Endothelial cell of umbilical vein (primary cell): ENCODE measurements at regions not wholly inside any gene's neighbourhood (a gene's known extent, or its start where the extent isn't known, plus 50 kb on each side); places are given as distances from the start of the nearest gene placed in this dataset.

Experiments
- BruUV-seq: library from RNA; stranded (reverse); fragments of 400-500 nt; replicated peaks from 2 replicates; lab custom pipeline; 2021; lab: Mats Ljungman, UMichigan
- CTCF ChIA-PET: fragments of 300-600, 350-600 bp; sonication (Branson Sonifier 250); formaldehyde crosslinking; loops from one replicate; lab custom pipeline; 2021; ENCODE audit warnings: antibody characterized with exemption, inconsistent platforms; lab: Charles Lee
- POLR2A ChIA-PET: fragments of 300-600, 350-600 bp; sonication (Branson Sonifier 250); formaldehyde crosslinking; loops from one replicate; lab custom pipeline; 2021; ENCODE audit warnings: antibody characterized with exemption, inconsistent platforms; lab: Charles Lee
- DNase-seq: peaks from one replicate; pipeline ENCODE4 v3.0.0-alpha.2; 2011; ENCODE audit warnings: low read depth, low spot score
- FAIRE-seq: peaks from 2 replicates; lab custom pipeline; 2011; peaks lifted over from hg19 to GRCh38; lab: Jason Lieb, UNC
- H2AFZ ChIP-seq: 2 replicates; pipeline ENCODE4 v1.6.0; 2012; ENCODE audit warnings: low read depth, low read length, control low read depth, inconsistent platforms
- H3K27ac ChIP-seq: 2 replicates; pipeline ENCODE4 v1.5.1; 2011; ENCODE audit warnings: low read depth, mild to moderate bottlenecking, control low read depth, low read length, moderate library complexity; ENCODE audit not compliant: insufficient read depth
- H3K27me3 ChIP-seq, 2 experiments: 2 replicates each; pipeline versions ENCODE4 v1.6.0 to v1.6.1; 2011; ENCODE audit warnings: low read length in 2 of 2, mixed read lengths in 1 of 2; ENCODE audit not compliant: control insufficient read depth in 2 of 2, insufficient read depth in 2 of 2
- H3K36me3 ChIP-seq, 2 experiments: 2 replicates in 1 of 2; 3 replicates in 1 of 2; pipeline ENCODE4 v1.5.1; 2011; ENCODE audit warnings: low read length in 2 of 2, mild to moderate bottlenecking in 1 of 2, moderate library complexity in 1 of 2; ENCODE audit not compliant: control insufficient read depth in 2 of 2, insufficient read depth in 2 of 2; ENCODE audit errors: extremely low read depth in 1 of 2
- H3K4me1 ChIP-seq: 3 replicates; pipeline ENCODE4 v1.5.1; 2011; ENCODE audit warnings: mild to moderate bottlenecking, low read length; ENCODE audit not compliant: control insufficient read depth, insufficient read depth; ENCODE audit errors: extremely low read depth
- H3K4me2 ChIP-seq: 2 replicates; pipeline ENCODE4 v1.6.1; 2011; ENCODE audit warnings: low read length, control low read depth, mixed read lengths; ENCODE audit not compliant: insufficient read depth
- H3K4me3 ChIP-seq, 3 experiments: fragments of 200-600 bp in 1 of 3; sonication (generic), shearing (Covaris generic) in 1 of 3; replicated peaks in 1 of 3; 2 replicates each; pipeline ENCODE4 v1.5.1; 2011 to 2016; ENCODE audit warnings: control low read depth in 3 of 3, low read length in 3 of 3, mild to moderate bottlenecking in 2 of 3, inconsistent platforms in 1 of 3, low read depth in 1 of 3, moderate library complexity in 1 of 3; ENCODE audit not compliant: insufficient read depth in 1 of 3
- H3K79me2 ChIP-seq: 2 replicates; pipeline ENCODE4 v1.6.0; 2012; ENCODE audit warnings: low read length, inconsistent platforms; ENCODE audit not compliant: control insufficient read depth, insufficient read depth
- H3K9ac ChIP-seq: replicated peaks from 2 replicates; pipeline ENCODE3; 2011; ENCODE audit warnings: low read length, control low read depth; ENCODE audit not compliant: insufficient read depth; ENCODE audit errors: extremely low read depth
- H3K9me1 ChIP-seq: replicated peaks from 3 replicates; pipeline ENCODE4 v1.6.0; 2011; ENCODE audit warnings: mild to moderate bottlenecking, low read length; ENCODE audit not compliant: control insufficient read depth, insufficient read depth; ENCODE audit errors: extremely low read depth
- H3K9me3 ChIP-seq: replicated peaks from 2 replicates; pipeline ENCODE4 v1.5.1; 2012; ENCODE audit warnings: low read length, inconsistent platforms; ENCODE audit not compliant: control insufficient read depth, insufficient read depth
- H4K20me1 ChIP-seq: replicated peaks from 2 replicates; pipeline ENCODE3; 2011; ENCODE audit warnings: mild to moderate bottlenecking, low read length; ENCODE audit not compliant: control insufficient read depth, insufficient read depth; ENCODE audit errors: extremely low read depth
- EZH2 ChIP-seq: IDR thresholded peaks from 2 replicates; pipeline ENCODE4 v1.6.1; 2012; ENCODE audit warnings: borderline replicate concordance, low read depth, mild to moderate bottlenecking, moderate library complexity, low read length, inconsistent platforms; ENCODE audit not compliant: severe bottlenecking
- FOS ChIP-seq: IDR thresholded peaks from 2 replicates; pipeline ENCODE4 v1.6.1; 2011; ENCODE audit warnings: mild to moderate bottlenecking, low read length, moderate library complexity, borderline replicate concordance; ENCODE audit not compliant: insufficient read depth
- GATA2 ChIP-seq: IDR thresholded peaks from 2 replicates; pipeline ENCODE4 v1.7.0; 2011; ENCODE audit warnings: low read depth, mild to moderate bottlenecking, moderate library complexity, mixed read lengths, low read length; ENCODE audit not compliant: insufficient read length, insufficient read depth
- JUN ChIP-seq: IDR thresholded peaks from 2 replicates; pipeline ENCODE4 v1.6.1; 2011; ENCODE audit warnings: borderline replicate concordance, low read depth; ENCODE audit not compliant: insufficient read length, insufficient read depth
- MAX ChIP-seq: IDR thresholded peaks from 2 replicates; pipeline ENCODE4 v1.6.1; 2011; ENCODE audit not compliant: insufficient read depth, insufficient read length
- MYC ChIP-seq: IDR thresholded peaks from one replicate; pipeline ENCODE4 v1.6.1; 2011; ENCODE audit warnings: mild to moderate bottlenecking, low read depth, low read length
- POLR2A ChIP-seq: IDR thresholded peaks from 2 replicates; pipeline ENCODE4 v1.6.1; 2012; ENCODE audit warnings: low read depth, mild to moderate bottlenecking, control low read depth, low read length
- POLR2AphosphoS5 ChIP-seq: IDR thresholded peaks from 2 replicates; pipeline ENCODE4 v1.6.1; 2012; ENCODE audit warnings: low read depth, mild to moderate bottlenecking, control low read depth, low read length, moderate library complexity; ENCODE audit not compliant: insufficient read depth
- dilution Hi-C: fragments of 300-500 bp; cut with MboI; formaldehyde crosslinking; loops from one replicate; pipeline ENCODE4 v1.15.0; 2019; ENCODE audit warnings: low sequenced_read_pairs; ENCODE audit not compliant: extremely low pct_ligation_motif_present
- intact Hi-C: fragments of 100-400 bp; cut with micrococcal nuclease; formaldehyde crosslinking; loops from one replicate; pipeline ENCODE4 v1.10.0; 2022
- TF ChIP-seq, protein P1 (sequence below), 2 donors: IDR thresholded peaks; 1 replicate in 1 of 2; 2 replicates in 1 of 2; pipeline ENCODE4 v1.5.1; 2011; ENCODE audit warnings: low read length in 2 of 2, mild to moderate bottlenecking in 2 of 2, moderate library complexity in 2 of 2, control low read depth in 1 of 2, inconsistent platforms in 1 of 2, low read depth in 1 of 2; ENCODE audit not compliant: insufficient read depth in 1 of 2; ENCODE audit errors: extremely low read depth in 1 of 2

DNA sequence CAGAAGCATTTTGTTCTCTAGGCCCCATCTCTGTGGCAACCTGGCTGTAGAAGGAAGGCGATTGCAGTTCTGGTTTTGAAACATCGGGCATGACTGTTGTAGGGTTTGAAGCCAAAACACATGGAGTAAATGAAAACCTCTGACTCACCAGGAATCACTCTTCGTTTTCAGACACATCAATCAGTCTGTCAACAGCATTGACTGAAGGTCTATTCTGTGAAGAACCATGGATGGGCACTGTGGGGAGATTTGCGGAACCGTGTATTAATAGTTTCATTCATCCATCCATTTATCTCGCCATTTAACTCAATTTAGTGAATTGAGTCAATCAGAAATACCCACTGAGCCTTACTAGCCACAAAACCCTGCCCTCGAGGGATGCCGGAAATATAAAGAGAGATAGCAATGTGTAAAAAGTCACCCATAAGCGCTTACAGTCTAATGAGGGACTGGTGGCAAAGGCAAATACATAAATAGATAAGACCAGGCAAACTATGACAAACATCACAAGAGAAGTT is 364.6 kb upstream of the PROX1 start:
- Histone ChIP-seq H3K79me2 (no peaks in the 10 kb centered on the region), H3K9me1 (no peaks in the 10 kb centered on the region), H4K20me1 (no peaks in the 10 kb centered on the region), H3K4me2 (no peak overlapping the region), H3K9ac (no peak overlapping the region), H3K9me3 (no peaks in the 10 kb centered on the region), H3K4me1 (no peaks in the 10 kb centered on the region), H3K4me3 (no peak overlapping the region), H3K36me3 (no peaks in the 10 kb centered on the region), H3K27me3 (no peaks in the 10 kb centered on the region), H2AFZ (no peak overlapping the region), H3K27ac (no peak overlapping the region)
- ChIA-PET POLR2A (no interaction called here), CTCF (no interaction called here)
- intact Hi-C loops = no loop called here
- TF ChIP-seq POLR2AphosphoS5 = no peak
- TF ChIP-seq FOS = no peak
- TF ChIP-seq MAX = no peak
- TF ChIP-seq POLR2A = no peak
- TF ChIP-seq EZH2 = no peak
- TF ChIP-seq GATA2 = no peak
- TF ChIP-seq MYC = no peak
- TF ChIP-seq, protein P1, sequence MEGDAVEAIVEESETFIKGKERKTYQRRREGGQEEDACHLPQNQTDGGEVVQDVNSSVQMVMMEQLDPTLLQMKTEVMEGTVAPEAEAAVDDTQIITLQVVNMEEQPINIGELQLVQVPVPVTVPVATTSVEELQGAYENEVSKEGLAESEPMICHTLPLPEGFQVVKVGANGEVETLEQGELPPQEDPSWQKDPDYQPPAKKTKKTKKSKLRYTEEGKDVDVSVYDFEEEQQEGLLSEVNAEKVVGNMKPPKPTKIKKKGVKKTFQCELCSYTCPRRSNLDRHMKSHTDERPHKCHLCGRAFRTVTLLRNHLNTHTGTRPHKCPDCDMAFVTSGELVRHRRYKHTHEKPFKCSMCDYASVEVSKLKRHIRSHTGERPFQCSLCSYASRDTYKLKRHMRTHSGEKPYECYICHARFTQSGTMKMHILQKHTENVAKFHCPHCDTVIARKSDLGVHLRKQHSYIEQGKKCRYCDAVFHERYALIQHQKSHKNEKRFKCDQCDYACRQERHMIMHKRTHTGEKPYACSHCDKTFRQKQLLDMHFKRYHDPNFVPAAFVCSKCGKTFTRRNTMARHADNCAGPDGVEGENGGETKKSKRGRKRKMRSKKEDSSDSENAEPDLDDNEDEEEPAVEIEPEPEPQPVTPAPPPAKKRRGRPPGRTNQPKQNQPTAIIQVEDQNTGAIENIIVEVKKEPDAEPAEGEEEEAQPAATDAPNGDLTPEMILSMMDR (IDR thresholded peaks at IDR 0.05; ENCODE audit: extremely low read depth in 1 of 2, insufficient read depth in 1 of 2, low read depth in 1 of 2, low read length in 2 of 2) = no peak
- no peak for TF ChIP-seq JUN
- FAIRE-seq = no peak
- dilution Hi-C loops = no loop called here
- DNase-seq = no peak
- no TSS peak for BruUV-seq
